Psoas muscle (tissue), 7 donors: ENCODE measurements at regions not wholly inside any gene's neighbourhood (a gene's known extent, or its start where the extent isn't known, plus 50 kb on each side); places are given as distances from the start of the nearest gene placed in this dataset.

Experiments
- ATAC-seq, 4 donors: fragments of 200-7000 bp; cut with Tn5 transposase; one replicate each; pipeline ENCODE4 v1.9.1; 2020; ENCODE audit warnings: moderate library complexity in 3 of 4, mild to moderate bottlenecking in 2 of 4
- DNase-seq, 2 donors: peaks; one replicate each; pipeline ENCODE4 v3.0.0-alpha.2; 2020
- H3K27ac ChIP-seq: fragments of 200-600 bp; one replicate; pipeline ENCODE4 v1.8.0; 2022
- H3K27me3 ChIP-seq, 3 donors: fragments of 200-600 bp in 1 of 3; one replicate each; pipeline versions ENCODE4 v1.6.1 to v1.8.0; 2013 to 2022; ENCODE audit warnings: low read length in 2 of 3, mild to moderate bottlenecking in 2 of 3, moderate library complexity in 1 of 3; ENCODE audit not compliant: insufficient read depth in 3 of 3
- H3K36me3 ChIP-seq, 2 donors: fragments of 200-600 bp in 1 of 2; one replicate each; pipeline versions ENCODE4 v1.6.1 to v1.8.0; 2013 to 2022; ENCODE audit warnings: low read depth in 1 of 2, mild to moderate bottlenecking in 1 of 2, moderate library complexity in 1 of 2; ENCODE audit not compliant: insufficient read depth in 1 of 2
- H3K4me1 ChIP-seq: fragments of 200-600 bp; one replicate; pipeline ENCODE4 v1.8.0; 2022
- H3K4me3 ChIP-seq: fragments of 200-600 bp; one replicate; pipeline ENCODE4 v1.8.0; 2022; ENCODE audit warnings: mild to moderate bottlenecking
- H3K9me3 ChIP-seq: fragments of 200-600 bp; one replicate; pipeline ENCODE4 v1.8.0; 2022
- CTCF ChIP-seq: fragments of 200-600 bp; IDR thresholded peaks from one replicate; pipeline ENCODE4 v1.8.0; 2022; ENCODE audit warnings: antibody characterized with exemption
- WGBS, 3 donors: extraction: QIAGEN DNeasy Blood & Tissue Kit; methylation state at CpG; one replicate each; pipeline versions ENCODE4 v1.1.6 to v1.1.7; 2013; 5-methylcytosine and 5-hydroxymethylcytosine counted together
- intact Hi-C, 2 donors: fragments of 100-400 bp; cut with DNase I; formaldehyde crosslinking; loops; one replicate each; pipeline versions ENCODE4 v1.11.0 to v1.14.2; 2022
- donor health status: healthy with polysubstance abuse.
- donor health status: DM: no; HTN: no; CAD: no; lungs with moderate emphysema.
- donor health status: Bipolar disorder and iron deficiency.
- donor health status: healthy.
- donor health status: DM: yes; HTN: yes; CAD: no.
- donor health status: DM: no; HTN: no; CAD: no.
- donor health status: DM: yes; HTN: yes; CAD: no.

GRCh38 chr17:77772461-77772897 is 186.0 kb upstream of the TNRC6C start:
- Histone ChIP-seq H3K4me1 (no peaks in the 10 kb centered on the region), H3K4me3 (no peak overlapping the region), H3K9me3 (no peaks in the 10 kb centered on the region), H3K27ac (no peak overlapping the region), H3K27me3 (no peaks in the 10 kb centered on the region), H3K36me3 (no peaks in the 10 kb centered on the region)
- intact Hi-C loops, result loop anchor here in 1 of 2 donors (2.0 kb wide), 1 partner anchor 240 kb away; no protein-coding TSS in a partner anchor
- DNase-seq (peak; percentile 57 to 73), ATAC-seq (peak; percentile 64 to 84 (median 75))
- 56 to 67% (median 62%) methylated on average over 10 of the region's 10 CpGs for WGBS, 3 donors
- peak; percentile 40 for TF ChIP-seq CTCF

GRCh38 chr17:77772899-77773358 is 185.6 kb upstream of the TNRC6C start:
- Histone ChIP-seq H3K36me3 (no peaks in the 10 kb centered on the region), H3K9me3 (no peaks in the 10 kb centered on the region), H3K27me3 (no peaks in the 10 kb centered on the region), H3K4me1 (no peaks in the 10 kb centered on the region), H3K27ac (no peak overlapping the region), H3K4me3 (no peak overlapping the region)
- intact Hi-C loops, result loop anchor here in 1 of 2 donors (2.0 kb wide), 1 partner anchor 240 kb away; no protein-coding TSS in a partner anchor
- no peak for DNase-seq
- ATAC-seq, result peak in 2 of 4 donors; percentile 19 to 21
- WGBS, 3 donors, result 74 to 82% (median 80%) methylated on average over 6 of the region's 6 CpGs
- no peak for TF ChIP-seq CTCF

- 60 to 83% (median 70%) methylated on average over 13 of the region's 13 CpGs for WGBS, 3 donors
- intact Hi-C loops, result no loop called here
Observed at GRCh38 chr17:77774182-77774581, 184.3 kb upstream of the TNRC6C start.

GRCh38 chr17:77778636-77779489 is 179.6 kb upstream of the TNRC6C start:
- no peak for TF ChIP-seq CTCF
- Histone ChIP-seq H3K9me3 (no peaks in the 10 kb centered on the region), H3K27me3 (no peaks in the 10 kb centered on the region), H3K4me3 (no peak overlapping the region), H3K36me3 (no peaks in the 10 kb centered on the region), H3K27ac (no peak overlapping the region), H3K4me1 (no peaks in the 10 kb centered on the region)
- ATAC-seq (peak; percentile 76 to 95 (median 88)), DNase-seq (peak; percentile 61 to 78)
- WGBS, 3 donors, result 30 to 43% (median 30%) methylated on average over 15 to 16 of the region's 16 CpGs
- intact Hi-C loops, result no loop called here

More at GRCh38 chr17:77774182-77774581, 184.3 kb upstream of the TNRC6C start:
- TF ChIP-seq CTCF, result no peak
- Histone ChIP-seq H3K4me1 (no peaks in the 10 kb centered on the region), H3K27ac (no peak overlapping the region), H3K9me3 (no peaks in the 10 kb centered on the region), H3K27me3 (no peaks in the 10 kb centered on the region), H3K4me3 (no peak overlapping the region), H3K36me3 (no peaks in the 10 kb centered on the region)
- DNase-seq (no peak), ATAC-seq (no peak)
